Endodermal cell (in vitro differentiated cells): ENCODE measurements at regions not wholly inside any gene's neighbourhood (a gene's known extent, or its start where the extent isn't known, plus 50 kb on each side); places are given as distances from the start of the nearest gene placed in this dataset.

ENCODE experiments used
- DNase-seq: peaks from one replicate; pipeline ENCODE4 v3.0.0-alpha.2; 2017
- H3K27ac ChIP-seq: 2 replicates; pipeline ENCODE4 v1.5.1; 2013; ENCODE audit warnings: mild to moderate bottlenecking, low read depth, low read length, moderate library complexity
- H3K27me3 ChIP-seq: 2 replicates; pipeline ENCODE4 v1.6.1; 2013; ENCODE audit warnings: mild to moderate bottlenecking, low read length, moderate library complexity; ENCODE audit not compliant: insufficient read depth, control insufficient read depth, poor library complexity, severe bottlenecking
- H3K36me3 ChIP-seq: 2 replicates; pipeline ENCODE4 v1.7.0; 2013; ENCODE audit warnings: mild to moderate bottlenecking, low read length, moderate library complexity; ENCODE audit not compliant: control insufficient read depth, insufficient read depth
- H3K4me1 ChIP-seq: one replicate; pipeline ENCODE4 v1.7.0; 2013; ENCODE audit warnings: low read length; ENCODE audit not compliant: control insufficient read depth, insufficient read depth
- H3K4me3 ChIP-seq: 2 replicates; pipeline ENCODE4 v1.5.1; 2013; ENCODE audit warnings: mild to moderate bottlenecking, low read length, moderate library complexity
- H3K9ac ChIP-seq: 2 replicates; pipeline ENCODE4 v1.6.1; 2013; ENCODE audit warnings: mild to moderate bottlenecking, low read length, moderate library complexity; ENCODE audit not compliant: poor library complexity, severe bottlenecking; ENCODE audit errors: extremely low read depth
- H3K9me3 ChIP-seq: 2 replicates; pipeline ENCODE4 v1.6.1; 2013; ENCODE audit warnings: mild to moderate bottlenecking, low read length, moderate library complexity; ENCODE audit not compliant: control insufficient read depth
- H3K27ac Mint-ChIP-seq: 2 replicates; pipeline ENCODE4 v1.8.0; 2020; ENCODE audit warnings: mixed read lengths
- H3K27me3 Mint-ChIP-seq: 2 replicates; pipeline ENCODE4 v1.8.0; 2021; ENCODE audit warnings: mild to moderate bottlenecking, mixed read lengths; ENCODE audit not compliant: insufficient read depth
- H3K36me3 Mint-ChIP-seq: 2 replicates; pipeline ENCODE4 v1.8.0; 2020; ENCODE audit warnings: low read depth, mixed read lengths
- H3K4me1 Mint-ChIP-seq: 2 replicates; pipeline ENCODE4 v1.8.0; 2020; ENCODE audit warnings: mixed read lengths
- H3K4me3 Mint-ChIP-seq: 2 replicates; pipeline ENCODE4 v1.8.0; 2020; ENCODE audit warnings: mild to moderate bottlenecking, moderate library complexity, mixed read lengths
- H3K9me3 Mint-ChIP-seq: 2 replicates; pipeline ENCODE4 v1.8.0; 2020; ENCODE audit warnings: mild to moderate bottlenecking, mixed read lengths
- CTCF ChIP-seq: fragments of 200-600 bp; sonication (generic); conservative IDR thresholded peaks from 2 replicates; pipeline ENCODE4 v1.5.0; 2021; ENCODE audit warnings: antibody characterized with exemption, mild to moderate bottlenecking
- WGBS, 2 experiments: methylation state at CpG; one replicate each; pipeline versions ENCODE4 v1.1.5 to v1.1.7; 2013; ENCODE audit warnings: missing lambda C conversion rate in 2 of 2, mixed read lengths in 1 of 2; ENCODE audit not compliant: insufficient coverage in 1 of 2, insufficient read length in 1 of 2; 5-methylcytosine and 5-hydroxymethylcytosine counted together

GRCh38 chr2:16252251-16252650, 311.9 kb downstream of the MYCN start:
- Histone ChIP-seq H3K4me3 (no peak overlapping the region), H3K27ac (peak overlapping the region; percentile 95), H3K27me3 (peaks cover 10% of the 10 kb centered on the region), H3K9me3 (peaks cover 8% of the 10 kb centered on the region), H3K9ac (no peak overlapping the region), H3K36me3 (no peaks in the 10 kb centered on the region), H3K4me1 (no peaks in the 10 kb centered on the region)
- 95 to 100% methylated on average over 2 to 9 of the region's 9 CpGs for WGBS, 2 experiments
- no peak overlapping the region for H3K27ac Mint-ChIP-seq
- H3K27me3 Mint-ChIP-seq, result peaks cover 19% of the 10 kb centered on the region
- peak; percentile 43 for DNase-seq
- no peak for TF ChIP-seq CTCF
- H3K4me3 Mint-ChIP-seq, result no peak overlapping the region
- no peaks in the 10 kb centered on the region for H3K36me3 Mint-ChIP-seq
- H3K4me1 Mint-ChIP-seq, result peaks cover 29% of the 10 kb centered on the region
- peaks cover 3% of the 10 kb centered on the region for H3K9me3 Mint-ChIP-seq

- H3K36me3 Mint-ChIP-seq, result no peaks in the 10 kb centered on the region
- peak overlapping the region; percentile 95 for H3K27ac ChIP-seq
- H3K4me1 ChIP-seq, result no peaks in the 10 kb centered on the region
- H3K36me3 ChIP-seq, result no peaks in the 10 kb centered on the region
- peaks cover 8% of the 10 kb centered on the region for H3K9me3 ChIP-seq
- peaks cover 31% of the 10 kb centered on the region for H3K4me1 Mint-ChIP-seq
- H3K27me3 ChIP-seq, result peaks cover 10% of the 10 kb centered on the region
- peaks cover 19% of the 10 kb centered on the region for H3K27me3 Mint-ChIP-seq
- TF ChIP-seq CTCF, result no peak
- no peak overlapping the region for H3K4me3 ChIP-seq
- peaks cover 3% of the 10 kb centered on the region for H3K9me3 Mint-ChIP-seq
- WGBS, 2 experiments, result 80 to 87% methylated on average over 3 to 8 of the region's 8 CpGs
- peak; percentile 52 for DNase-seq
- H3K27ac Mint-ChIP-seq, result no peak overlapping the region
- no peak overlapping the region for H3K4me3 Mint-ChIP-seq
- H3K9ac ChIP-seq, result no peak overlapping the region
Observed at GRCh38 chr2:16251511-16252225, 311.3 kb downstream of the MYCN start.

- H3K36me3 ChIP-seq, result no peaks in the 10 kb centered on the region
- Mint-ChIP-seq H3K27me3 (peaks cover 13% of the 10 kb centered on the region), H3K4me3 (no peak overlapping the region), H3K27ac (no peak overlapping the region), H3K4me1 (peaks cover 31% of the 10 kb centered on the region), H3K9me3 (peaks cover 3% of the 10 kb centered on the region), H3K36me3 (no peaks in the 10 kb centered on the region)
- no peak overlapping the region for H3K9ac ChIP-seq
- H3K4me3 ChIP-seq, result no peak overlapping the region
- H3K27ac ChIP-seq, result no peak overlapping the region
- H3K4me1 ChIP-seq, result no peaks in the 10 kb centered on the region
- 83 to 93% methylated on average over 1 to 5 of the region's 5 CpGs for WGBS, 2 experiments
- H3K9me3 ChIP-seq, result peaks cover 8% of the 10 kb centered on the region
- DNase-seq, result no peak
- peaks cover 10% of the 10 kb centered on the region for H3K27me3 ChIP-seq
- TF ChIP-seq CTCF, result no peak
Observed at GRCh38 chr2:16250886-16251285, 310.5 kb downstream of the MYCN start.
